GM06990 (cell line): ENCODE measurements at regions not wholly inside any gene's neighbourhood (a gene's known extent, or its start where the extent isn't known, plus 50 kb on each side); places are given as distances from the start of the nearest gene placed in this dataset.
"Not testable (repeated sequence)": the region's sequence is repeated elsewhere in the genome, so short reads cannot be mapped to it uniquely, and the experiment has no call there.

Experiments used
- DNase-seq: peaks from one replicate; pipeline ENCODE4 v3.0.0-alpha.2; 2011; ENCODE audit not compliant: insufficient read length; ENCODE audit errors: extremely low read depth
- H3K27me3 ChIP-seq: replicated peaks from 2 replicates; pipeline ENCODE4 v1.6.0; 2011; ENCODE audit warnings: low read length; ENCODE audit not compliant: control insufficient read depth, insufficient read depth
- H3K36me3 ChIP-seq: 2 replicates; pipeline ENCODE4 v1.5.1; 2011; ENCODE audit warnings: low read length; ENCODE audit not compliant: control insufficient read depth, insufficient read depth
- H3K4me3 ChIP-seq: replicated peaks from 2 replicates; pipeline ENCODE4 v1.5.1; 2011; ENCODE audit warnings: low read depth, mild to moderate bottlenecking, control low read depth, low read length
- TF ChIP-seq, protein P1 (sequence below): IDR thresholded peaks from 2 replicates; pipeline ENCODE4 v1.5.1; 2011; ENCODE audit warnings: low read length, control low read depth, mild to moderate bottlenecking, inconsistent platforms; ENCODE audit not compliant: insufficient read depth, poor library complexity, severe bottlenecking

GRCh38 chr5:18720002-18720401 is 1085.7 kb downstream of the TAF11L14 start:
- no peak for DNase-seq
- TF ChIP-seq, protein P1, sequence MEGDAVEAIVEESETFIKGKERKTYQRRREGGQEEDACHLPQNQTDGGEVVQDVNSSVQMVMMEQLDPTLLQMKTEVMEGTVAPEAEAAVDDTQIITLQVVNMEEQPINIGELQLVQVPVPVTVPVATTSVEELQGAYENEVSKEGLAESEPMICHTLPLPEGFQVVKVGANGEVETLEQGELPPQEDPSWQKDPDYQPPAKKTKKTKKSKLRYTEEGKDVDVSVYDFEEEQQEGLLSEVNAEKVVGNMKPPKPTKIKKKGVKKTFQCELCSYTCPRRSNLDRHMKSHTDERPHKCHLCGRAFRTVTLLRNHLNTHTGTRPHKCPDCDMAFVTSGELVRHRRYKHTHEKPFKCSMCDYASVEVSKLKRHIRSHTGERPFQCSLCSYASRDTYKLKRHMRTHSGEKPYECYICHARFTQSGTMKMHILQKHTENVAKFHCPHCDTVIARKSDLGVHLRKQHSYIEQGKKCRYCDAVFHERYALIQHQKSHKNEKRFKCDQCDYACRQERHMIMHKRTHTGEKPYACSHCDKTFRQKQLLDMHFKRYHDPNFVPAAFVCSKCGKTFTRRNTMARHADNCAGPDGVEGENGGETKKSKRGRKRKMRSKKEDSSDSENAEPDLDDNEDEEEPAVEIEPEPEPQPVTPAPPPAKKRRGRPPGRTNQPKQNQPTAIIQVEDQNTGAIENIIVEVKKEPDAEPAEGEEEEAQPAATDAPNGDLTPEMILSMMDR: no peak
- Histone ChIP-seq H3K27me3 (no peaks in the 10 kb centered on the region), H3K4me3 (no peak overlapping the region), H3K36me3 (no peaks in the 10 kb centered on the region)

DNA sequence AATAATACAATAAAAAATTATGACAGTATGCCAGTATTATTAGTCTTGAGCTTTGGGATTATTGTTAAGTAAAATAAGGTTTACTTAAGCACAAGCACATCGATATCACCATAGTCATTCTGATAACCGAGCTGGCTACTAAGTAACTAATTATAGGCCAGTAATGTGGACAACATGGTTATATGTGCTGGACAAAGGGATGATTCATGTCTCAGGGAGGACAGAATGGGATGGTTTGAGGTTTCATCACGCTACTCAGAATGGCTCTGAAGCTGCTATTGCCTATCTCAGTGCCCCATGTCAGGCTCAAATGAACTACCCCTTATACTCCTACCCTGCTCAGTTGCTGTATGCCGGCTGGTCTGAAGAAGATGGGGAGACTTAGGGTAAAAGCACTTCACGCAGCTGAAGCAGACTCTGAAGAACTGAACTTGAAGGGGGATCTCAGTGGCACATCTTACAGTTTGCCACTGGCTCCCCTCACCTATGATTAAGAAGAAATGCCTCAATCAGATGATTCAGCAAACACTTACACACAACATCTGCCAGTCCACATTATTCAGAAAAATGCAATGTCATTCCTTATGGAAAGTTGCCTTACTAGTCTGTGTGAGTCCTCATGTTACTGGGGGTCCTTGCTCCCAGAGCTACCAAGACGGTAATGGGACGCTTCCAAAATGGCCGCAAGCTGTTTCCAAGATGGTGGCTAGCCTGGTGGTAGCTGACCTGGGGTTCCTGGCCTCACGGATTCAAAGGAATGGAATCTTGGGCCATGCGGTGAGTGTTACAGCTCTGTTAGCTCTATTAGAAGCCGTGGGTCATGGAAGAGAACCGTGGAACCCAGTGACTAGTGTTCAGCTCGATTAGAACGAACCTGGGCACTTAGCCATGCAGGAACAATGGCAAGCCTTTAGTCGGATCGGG is 1098.6 kb downstream of the TAF11L14 start:
- DNase-seq: no peak
- TF ChIP-seq, protein P1: no peak
- peaks cover 3% of the 10 kb centered on the region; the same call in 1 of the 2 replicates for H3K36me3 ChIP-seq
- no peaks in the 10 kb centered on the region for H3K27me3 ChIP-seq
- no peak overlapping the region for H3K4me3 ChIP-seq

GRCh38 chr5:18736051-18736398 is 1101.8 kb downstream of the TAF11L14 start:
- Histone ChIP-seq H3K27me3 (no peaks in the 10 kb centered on the region), H3K36me3 (peaks cover 3% of the 10 kb centered on the region; the same call in 1 of the 2 replicates), H3K4me3 (no peak overlapping the region)
- TF ChIP-seq, protein P1: no peak
- DNase-seq: no peak

GRCh38 chr5:18736736-18737135 is 1102.5 kb downstream of the TAF11L14 start:
- not testable (repeated sequence) for H3K36me3 ChIP-seq, DNase-seq, H3K4me3 ChIP-seq, H3K27me3 ChIP-seq

- no peak for DNase-seq
- no peak overlapping the region for H3K4me3 ChIP-seq
- H3K27me3 ChIP-seq: no peaks in the 10 kb centered on the region
- TF ChIP-seq, protein P1: no peak
- H3K36me3 ChIP-seq: no peaks in the 10 kb centered on the region; the same call in 1 of the 2 replicates
Observed at GRCh38 chr5:18740301-18740700, 1106.0 kb downstream of the TAF11L14 start.

GRCh38 chr5:18742830-18743229 is 1108.6 kb downstream of the TAF11L14 start:
- TF ChIP-seq, protein P1: no peak
- no peak for DNase-seq
- no peak overlapping the region for H3K4me3 ChIP-seq
- no peaks in the 10 kb centered on the region; the same call in 1 of the 2 replicates for H3K36me3 ChIP-seq
- no peaks in the 10 kb centered on the region for H3K27me3 ChIP-seq
